SW480 (cell line): ENCODE measurements at regions not wholly inside any gene's neighbourhood (a gene's known extent, or its start where the extent isn't known, plus 50 kb on each side); places are given as distances from the start of the nearest gene placed in this dataset.
A peak's percentile ranks its signal among the peaks of the same experiment; 100 is the strongest.

ENCODE experiments used
- DNase-seq: peaks from one replicate; pipeline ENCODE4 v3.0.0-alpha.2; 2016; ENCODE audit warnings: low spot score

DNA sequence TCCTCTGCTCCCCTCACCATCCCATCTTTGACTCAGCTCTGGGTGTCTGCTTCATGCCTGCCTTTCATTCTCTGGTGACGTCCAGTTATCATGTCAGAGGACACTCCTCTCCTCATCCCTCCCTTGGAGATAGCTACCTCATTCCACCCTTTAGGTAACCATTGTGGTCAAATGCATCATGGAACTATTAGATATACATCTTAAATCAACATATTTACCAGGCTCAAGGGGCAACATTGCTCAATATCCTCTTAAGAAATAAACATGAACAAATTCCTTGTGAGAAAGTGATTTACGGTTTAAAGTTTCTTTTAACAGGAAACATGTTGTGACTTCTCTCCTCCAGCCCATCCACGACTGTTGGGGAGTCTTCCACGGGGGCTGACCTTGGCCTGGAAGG lies 511.6 kb upstream of the IGFBP3 start:
- DNase-seq: no peak

GRCh38 chr7:46428295-46428694 lies 507.2 kb upstream of the IGFBP3 start:
- no peak for DNase-seq

DNA sequence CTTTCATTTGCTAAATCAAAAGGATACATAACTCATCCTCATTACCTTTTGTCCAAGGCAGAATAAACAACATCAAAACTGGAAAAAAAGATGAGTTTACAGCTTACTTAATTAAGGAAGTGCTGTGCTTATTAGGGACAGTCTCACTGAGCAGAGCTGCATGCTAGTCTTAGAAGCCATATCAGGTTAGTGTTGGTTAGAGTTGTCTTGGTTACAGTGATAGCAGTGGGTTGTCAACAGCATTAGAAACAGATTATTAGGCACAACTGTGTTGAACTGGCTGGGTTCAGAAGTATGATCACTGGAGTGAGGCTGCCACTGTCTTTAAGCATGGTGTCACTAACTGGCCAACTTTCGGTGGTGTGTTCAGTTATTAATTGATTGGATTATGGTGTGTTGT lies 503.9 kb upstream of the IGFBP3 start:
- no peak for DNase-seq

GRCh38 chr7:46421441-46422230 lies 500.6 kb upstream of the IGFBP3 start:
- DNase-seq: no peak

- DNase-seq: no peak
Observed at GRCh38 chr7:46414946-46415345, 493.9 kb upstream of the IGFBP3 start.

DNA sequence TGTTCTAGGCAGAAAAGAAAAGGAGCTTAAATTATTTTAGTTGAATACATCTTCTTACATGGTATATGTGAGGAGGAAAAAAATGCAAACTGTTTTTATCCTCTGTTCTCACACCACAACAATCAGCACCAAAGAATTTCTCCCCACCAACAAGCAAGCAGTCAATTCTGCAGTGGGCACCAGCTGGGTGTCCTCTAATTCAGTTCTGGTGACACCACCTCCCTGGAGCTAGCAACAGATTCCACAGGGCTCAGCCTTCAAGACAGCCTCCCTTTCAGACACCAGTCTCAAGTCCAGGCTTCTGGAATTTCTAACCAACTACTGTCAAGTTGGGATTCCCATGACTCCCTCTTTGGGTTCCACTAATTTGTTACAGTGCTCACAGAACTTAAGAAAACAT lies 490.2 kb upstream of the IGFBP3 start:
- DNase-seq: no peak

DNA sequence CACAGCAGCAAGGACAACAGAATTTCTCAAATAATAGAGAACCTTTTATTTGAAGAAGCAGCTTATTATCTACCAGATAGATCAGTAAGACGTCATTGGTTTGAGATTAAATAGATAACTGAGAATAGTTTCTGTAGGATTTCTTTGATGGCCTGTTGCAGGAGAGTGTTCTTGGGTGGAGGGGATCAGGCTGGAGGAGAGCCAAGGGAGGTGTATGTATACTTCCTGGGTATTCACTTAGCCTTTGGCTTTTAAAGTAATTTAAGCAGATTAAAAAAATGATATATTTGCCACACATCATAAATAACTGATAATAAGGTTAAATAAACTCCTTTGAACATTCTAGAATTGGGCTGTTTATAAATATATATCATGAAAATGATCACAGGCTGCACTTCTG lies 486.1 kb upstream of the IGFBP3 start:
- DNase-seq: no peak

- DNase-seq: no peak
Observed at GRCh38 chr7:46397591-46397990, 476.5 kb upstream of the IGFBP3 start.

DNA sequence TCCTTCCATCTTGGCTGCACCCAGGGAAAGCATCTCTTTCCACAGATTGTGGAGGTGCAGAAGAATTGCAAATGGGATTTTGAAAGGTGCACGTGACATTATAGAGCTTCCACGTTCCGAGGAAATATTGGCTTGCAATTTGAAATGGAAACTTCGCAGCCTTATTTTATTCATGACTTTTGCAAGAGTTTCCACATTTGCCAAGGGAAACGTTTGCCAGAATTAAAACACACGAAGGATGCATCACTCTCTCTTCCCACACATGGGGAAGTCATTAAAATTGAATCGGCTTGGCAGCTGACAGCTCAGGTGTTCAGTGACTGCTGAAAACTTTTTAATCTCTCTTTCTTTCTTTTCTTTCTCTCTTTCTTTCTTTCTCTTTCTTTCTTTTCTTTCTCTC lies 475.4 kb upstream of the IGFBP3 start:
- no peak for DNase-seq

DNA sequence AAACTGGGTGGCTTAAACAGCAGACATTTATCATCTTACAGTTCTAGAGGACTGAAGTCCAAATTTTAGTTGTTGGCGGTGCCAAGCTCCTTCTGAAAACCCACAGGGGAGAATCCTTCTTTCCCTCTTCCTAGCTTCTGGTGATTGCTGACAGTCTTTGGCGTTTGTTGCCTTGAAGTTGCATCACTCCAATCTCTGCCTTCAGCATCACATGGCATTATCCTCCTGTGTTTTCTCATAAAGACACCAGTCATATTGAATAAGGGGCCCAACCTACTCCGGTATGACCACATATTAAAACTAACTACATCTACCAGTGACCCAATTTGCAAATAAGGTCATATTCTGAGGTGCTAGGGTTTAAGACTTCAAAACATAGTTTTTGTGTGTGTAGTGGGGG lies 472.1 kb upstream of the IGFBP3 start:
- DNase-seq: no peak

DNA sequence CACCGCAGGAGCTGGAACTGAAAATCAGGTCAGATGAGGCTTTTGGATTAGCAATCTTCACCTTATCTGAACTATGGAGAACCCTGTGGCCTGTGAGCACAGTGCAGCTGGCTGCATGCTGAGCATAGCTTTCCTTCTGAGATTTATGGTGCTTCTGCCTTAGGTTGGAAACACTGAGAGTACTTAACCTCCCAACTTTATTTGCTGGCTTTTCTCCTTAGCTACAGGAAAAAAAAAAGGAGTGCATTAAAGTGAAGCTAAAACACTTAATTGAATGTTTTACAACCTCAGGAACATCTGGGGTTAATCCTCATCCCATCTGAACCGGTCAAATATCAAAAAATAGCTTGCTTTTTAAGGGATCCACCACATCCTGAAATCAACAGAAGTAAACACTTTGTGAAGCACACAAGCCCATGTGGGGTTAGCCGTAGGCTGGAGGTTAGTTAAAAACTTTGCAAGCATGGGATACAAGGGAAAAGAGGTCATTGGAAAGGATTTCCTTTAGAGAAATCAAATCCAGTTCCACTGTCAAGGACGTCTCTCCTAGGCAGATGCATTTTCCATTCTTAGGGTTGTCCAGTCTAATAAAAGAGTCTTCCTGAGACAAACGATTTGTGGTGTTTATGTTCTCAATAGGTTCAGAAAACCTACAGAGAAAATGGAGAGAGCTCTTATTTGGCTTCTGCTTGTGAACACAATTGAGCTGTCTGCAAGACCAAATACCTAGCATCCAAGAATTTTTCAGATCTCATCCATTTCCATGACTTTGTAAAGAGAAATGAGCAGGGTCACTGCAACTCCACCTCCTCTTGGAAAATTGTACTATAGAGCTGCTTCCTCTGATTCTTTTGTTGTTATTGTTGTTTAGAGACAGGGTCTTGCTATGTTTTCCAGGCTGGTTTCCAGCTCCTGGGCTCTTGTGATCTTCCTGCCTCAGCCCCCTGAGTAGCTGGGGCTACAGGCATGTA lies 470.4 kb upstream of the IGFBP3 start:
- DNase-seq: no peak

- no peak for DNase-seq
Observed at GRCh38 chr7:46390042-46390441, 469.0 kb upstream of the IGFBP3 start.

DNA sequence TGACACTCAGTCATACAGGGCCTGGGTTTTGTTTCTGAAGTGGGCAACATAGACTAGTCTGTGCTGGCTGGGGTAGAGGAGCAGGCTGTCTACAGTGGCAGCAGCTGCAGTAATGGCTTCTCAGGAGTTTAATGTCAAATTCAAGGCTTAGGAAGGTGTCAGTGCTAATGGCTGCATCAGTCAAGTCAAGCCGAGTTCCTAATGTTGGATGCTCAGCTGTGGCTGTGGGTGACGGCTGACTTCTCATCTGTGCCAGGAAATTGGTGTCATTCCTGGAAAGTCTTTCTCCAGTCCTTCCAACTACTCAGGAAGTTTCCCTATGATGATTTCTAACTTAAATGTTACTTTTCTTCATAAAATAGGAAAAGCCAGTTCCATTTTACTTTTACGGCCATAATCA lies 468.1 kb upstream of the IGFBP3 start:
- DNase-seq: no peak

GRCh38 chr7:46387646-46388045 lies 466.6 kb upstream of the IGFBP3 start:
- DNase-seq: no peak

DNA sequence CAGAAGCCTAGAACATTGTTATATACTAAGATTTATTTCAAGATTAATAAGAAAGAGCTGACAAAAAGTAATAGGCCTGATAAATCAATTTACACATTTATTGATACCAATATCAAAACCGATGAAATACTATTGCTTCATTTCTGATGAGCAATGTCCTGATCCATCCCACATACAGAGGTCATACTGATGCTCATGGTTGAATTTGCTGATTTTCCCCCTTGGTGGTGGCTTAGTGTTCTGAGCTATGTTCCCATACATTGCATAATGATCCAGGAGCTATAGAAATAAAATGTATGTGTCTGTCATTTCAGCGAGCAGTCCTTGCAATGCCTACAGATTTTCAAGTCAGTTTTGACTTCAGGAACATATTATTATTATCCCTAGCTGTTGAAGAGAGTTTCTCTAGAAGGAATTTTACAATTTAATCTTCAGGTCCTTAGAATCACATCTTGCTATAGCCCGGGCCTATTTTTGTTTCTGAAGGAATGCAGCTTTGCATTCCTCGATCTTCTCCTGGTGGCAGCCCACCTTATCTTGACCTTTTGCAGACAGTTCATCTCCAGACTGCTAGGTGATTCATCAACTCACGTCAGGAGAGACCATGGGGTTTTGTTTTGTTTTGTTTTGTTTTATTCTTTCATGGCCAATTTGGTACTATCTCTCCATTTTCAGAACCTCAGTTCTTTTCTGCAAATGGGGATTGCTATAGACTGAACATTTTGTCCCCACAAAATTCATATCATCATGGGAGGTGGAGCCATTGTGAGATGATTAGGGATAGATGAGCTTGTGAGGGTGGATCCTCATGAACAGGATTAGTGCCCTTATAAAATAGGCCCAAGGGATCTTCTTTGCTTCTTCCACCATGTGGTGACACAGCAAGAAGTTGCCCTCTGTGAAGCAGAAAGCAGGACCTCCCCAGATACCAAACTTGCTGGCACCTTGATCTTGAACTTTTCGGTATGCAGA lies 465.6 kb upstream of the IGFBP3 start:
- DNase-seq: no peak

GRCh38 chr7:46385662-46386309 lies 464.7 kb upstream of the IGFBP3 start:
- no peak for DNase-seq

- DNase-seq: no peak
Observed at GRCh38 chr7:46383605-46384004, 462.5 kb upstream of the IGFBP3 start.

- DNase-seq: peak; percentile 64
Observed at GRCh38 chr7:46369933-46370654, 449.0 kb upstream of the IGFBP3 start.

GRCh38 chr7:46368871-46369270 lies 447.8 kb upstream of the IGFBP3 start:
- no peak for DNase-seq

GRCh38 chr7:46366526-46366925 lies 445.5 kb upstream of the IGFBP3 start:
- DNase-seq: no peak

DNA sequence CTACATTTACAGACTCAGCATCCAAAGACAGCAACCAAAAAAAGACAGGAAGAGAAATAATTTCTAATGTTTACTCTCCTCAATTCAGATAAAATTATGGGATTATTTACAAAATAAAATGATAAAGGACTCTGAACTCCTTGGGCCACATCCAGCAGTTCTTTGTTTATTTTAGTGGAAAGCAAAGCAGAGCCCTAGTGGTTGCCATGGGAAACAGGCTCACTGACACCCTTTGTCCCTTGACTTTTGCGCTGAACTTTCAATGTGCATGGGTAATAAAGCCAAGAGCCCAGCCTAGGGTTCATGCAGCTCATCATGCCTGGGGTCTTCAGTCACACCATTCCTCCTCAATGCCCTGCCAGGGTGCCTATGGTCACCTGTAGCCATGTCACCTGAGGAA lies 442.6 kb upstream of the IGFBP3 start:
- DNase-seq: no peak
